Sigmoid colon (tissue), 6 donors: ENCODE measurements at regions not wholly inside any gene's neighbourhood (a gene's known extent, or its start where the extent isn't known, plus 50 kb on each side); places are given as distances from the start of the nearest gene placed in this dataset.
"Not testable (repeated sequence)": the region's sequence is repeated elsewhere in the genome, so short reads cannot be mapped to it uniquely, and the experiment has no call there.

Experiments
- DNase-seq: peaks from one replicate; pipeline ENCODE4 v3.0.0-alpha.2; 2019
- H3K27ac ChIP-seq, 4 donors: fragments of 200-600 bp; sonication (generic); one replicate each; pipeline ENCODE4 v1.5.1; 2016 to 2019; ENCODE audit warnings: mild to moderate bottlenecking in 1 of 4
- H3K27me3 ChIP-seq, 3 donors: fragments of 200-600 bp; sonication (generic); one replicate each; pipeline ENCODE4 v1.5.1; 2019; ENCODE audit warnings: mild to moderate bottlenecking in 1 of 3
- H3K36me3 ChIP-seq, 4 donors: fragments of 200-600 bp; sonication (generic); one replicate each; pipeline ENCODE4 v1.5.1; 2016 to 2019
- H3K4me1 ChIP-seq, 4 donors: fragments of 200-600 bp; sonication (generic); one replicate each; pipeline ENCODE4 v1.5.1; 2017 to 2019
- H3K4me3 ChIP-seq, 4 donors: fragments of 200-600 bp; sonication (generic); one replicate each; pipeline ENCODE4 v1.5.1; 2017 to 2019; ENCODE audit warnings: mild to moderate bottlenecking in 2 of 4, moderate library complexity in 1 of 4
- H3K9me3 ChIP-seq, 4 donors: fragments of 200-600 bp in 3 of 4; sonication (generic) in 3 of 4; one replicate each; pipeline versions ENCODE4 v1.5.1 to v1.6.1; 2013 to 2019
- EP300 ChIP-seq, 4 donors: sonication (generic); formaldehyde crosslinking; IDR thresholded peaks; one replicate each; pipeline ENCODE4 v1.6.1; 2017; ENCODE audit warnings: antibody characterized with exemption in 4 of 4
- POLR2A ChIP-seq, 2 donors: fragments of 450-650 bp; IDR thresholded peaks; one replicate each; pipeline ENCODE4 v1.6.1; 2016; ENCODE audit warnings: antibody characterized with exemption in 2 of 2, mild to moderate bottlenecking in 2 of 2, moderate library complexity in 2 of 2
- POLR2AphosphoS5 ChIP-seq, 4 donors: sonication (generic); formaldehyde crosslinking; IDR thresholded peaks; one replicate each; pipeline ENCODE4 v1.6.1; 2017; ENCODE audit warnings: antibody characterized with exemption in 4 of 4
- WGBS, 2 donors: extraction: QIAGEN DNeasy Blood & Tissue Kit; methylation state at CpG; one replicate each; pipeline ENCODE4 v1.1.7; 2013; 5-methylcytosine and 5-hydroxymethylcytosine counted together
- intact Hi-C: fragments of 100-400 bp; cut with DNase I; formaldehyde crosslinking; loops from one replicate; pipeline ENCODE4 v1.15.1; 2023
- TF ChIP-seq, protein P1 (sequence below), 4 experiments: fragments of 450-650 bp in 3 of 4; fragments of 200-600 bp in 1 of 4; IDR thresholded peaks; one replicate each; pipeline ENCODE4 v1.5.1; 2016 to 2019; ENCODE audit warnings: antibody characterized with exemption in 4 of 4, mild to moderate bottlenecking in 3 of 4, moderate library complexity in 2 of 4
- donor health status: healthy with polysubstance abuse.
- donor health status: healthy.

DNA sequence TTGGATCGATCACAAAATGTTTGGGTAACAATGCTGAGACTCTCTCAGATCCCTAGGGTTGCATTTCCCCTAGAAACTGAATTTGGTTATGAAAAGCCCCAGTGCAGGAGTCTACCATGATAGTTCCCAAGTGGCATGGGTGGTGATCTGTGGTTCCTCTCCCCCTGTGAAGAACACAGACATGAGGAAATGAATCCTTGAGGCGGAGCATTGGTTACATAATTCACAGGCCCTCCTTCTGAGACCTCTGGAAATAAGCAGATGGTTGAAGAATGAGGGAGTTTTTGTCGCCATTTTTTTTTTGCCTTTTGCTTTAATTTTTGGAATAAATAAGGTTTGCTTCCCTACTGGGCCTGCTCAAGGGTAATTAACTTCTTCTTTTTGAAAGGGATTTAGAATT lies 597.0 kb upstream of the RBFOX1 start:
- H3K4me1 ChIP-seq: no peaks in the 10 kb centered on the region
- no peak overlapping the region for H3K4me3 ChIP-seq
- no peaks in the 10 kb centered on the region for H3K36me3 ChIP-seq
- 22 to 25% methylated on average over 3 of the region's 3 CpGs for WGBS, 2 donors
- no peak overlapping the region for H3K27ac ChIP-seq
- no peaks in the 10 kb centered on the region for H3K9me3 ChIP-seq
- no peak for DNase-seq
- H3K27me3 ChIP-seq: no peaks in the 10 kb centered on the region
- intact Hi-C loops: no loop called here
- TF ChIP-seq POLR2AphosphoS5 (IDR thresholded peaks at IDR 0.05) (no peak), POLR2A (IDR thresholded peaks at IDR 0.05) (no peak), EP300 (IDR thresholded peaks at IDR 0.05) (no peak)
- TF ChIP-seq, protein P1, sequence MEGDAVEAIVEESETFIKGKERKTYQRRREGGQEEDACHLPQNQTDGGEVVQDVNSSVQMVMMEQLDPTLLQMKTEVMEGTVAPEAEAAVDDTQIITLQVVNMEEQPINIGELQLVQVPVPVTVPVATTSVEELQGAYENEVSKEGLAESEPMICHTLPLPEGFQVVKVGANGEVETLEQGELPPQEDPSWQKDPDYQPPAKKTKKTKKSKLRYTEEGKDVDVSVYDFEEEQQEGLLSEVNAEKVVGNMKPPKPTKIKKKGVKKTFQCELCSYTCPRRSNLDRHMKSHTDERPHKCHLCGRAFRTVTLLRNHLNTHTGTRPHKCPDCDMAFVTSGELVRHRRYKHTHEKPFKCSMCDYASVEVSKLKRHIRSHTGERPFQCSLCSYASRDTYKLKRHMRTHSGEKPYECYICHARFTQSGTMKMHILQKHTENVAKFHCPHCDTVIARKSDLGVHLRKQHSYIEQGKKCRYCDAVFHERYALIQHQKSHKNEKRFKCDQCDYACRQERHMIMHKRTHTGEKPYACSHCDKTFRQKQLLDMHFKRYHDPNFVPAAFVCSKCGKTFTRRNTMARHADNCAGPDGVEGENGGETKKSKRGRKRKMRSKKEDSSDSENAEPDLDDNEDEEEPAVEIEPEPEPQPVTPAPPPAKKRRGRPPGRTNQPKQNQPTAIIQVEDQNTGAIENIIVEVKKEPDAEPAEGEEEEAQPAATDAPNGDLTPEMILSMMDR (IDR thresholded peaks at IDR 0.05): no peak

DNA sequence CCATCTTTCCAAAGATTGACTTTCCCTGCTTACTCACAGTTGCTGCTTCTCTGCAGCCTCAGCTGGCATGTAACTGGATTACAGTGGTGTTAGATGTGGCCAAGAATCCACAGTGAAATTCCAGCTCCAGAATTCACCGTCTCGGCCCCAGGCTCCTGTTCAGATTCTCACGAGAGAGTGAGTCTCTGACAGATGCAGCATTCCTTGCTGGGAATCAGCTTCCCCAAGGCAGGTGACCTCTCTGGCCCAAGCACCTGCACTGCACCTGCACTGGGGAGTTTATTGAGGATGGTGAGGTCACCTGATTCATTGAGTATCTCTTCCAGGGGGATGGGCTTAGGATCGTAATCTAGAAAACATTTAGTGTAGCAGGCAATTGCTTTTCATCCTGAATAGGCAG lies 600.5 kb upstream of the RBFOX1 start:
- Histone ChIP-seq H3K9me3 (no peaks in the 10 kb centered on the region), H3K4me1 (no peaks in the 10 kb centered on the region), H3K36me3 (no peaks in the 10 kb centered on the region), H3K4me3 (no peak overlapping the region), H3K27me3 (no peaks in the 10 kb centered on the region), H3K27ac (no peak overlapping the region)
- WGBS, 2 donors: 52 to 76% methylated on average over 4 of the region's 4 CpGs
- TF ChIP-seq POLR2AphosphoS5 (IDR thresholded peaks at IDR 0.05): no peak
- TF ChIP-seq EP300 (IDR thresholded peaks at IDR 0.05): no peak
- TF ChIP-seq POLR2A (IDR thresholded peaks at IDR 0.05): no peak
- TF ChIP-seq, protein P1 (IDR thresholded peaks at IDR 0.05): no peak
- intact Hi-C loops: no loop called here
- DNase-seq: no peak

DNA sequence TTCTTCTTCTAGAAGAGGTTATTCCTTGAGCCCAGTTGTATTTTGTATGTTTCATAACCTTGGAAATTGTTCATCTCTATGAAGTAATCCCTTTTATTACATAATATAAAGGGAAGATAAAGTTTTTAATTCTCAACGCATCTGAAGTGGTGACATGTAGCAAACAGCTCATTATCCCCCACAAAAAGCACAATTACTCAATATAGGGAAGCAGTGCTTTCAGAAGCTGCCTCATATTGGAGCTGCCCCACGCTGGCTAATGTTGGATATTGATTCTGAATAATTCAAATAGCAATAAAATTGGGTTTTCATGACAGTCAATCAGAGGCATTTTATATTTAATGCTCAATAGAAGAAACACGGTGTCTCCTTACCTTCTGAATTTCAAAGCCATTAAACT lies 604.3 kb upstream of the RBFOX1 start:
- no peaks in the 10 kb centered on the region for H3K9me3 ChIP-seq
- TF ChIP-seq, protein P1 (IDR thresholded peaks at IDR 0.05): no peak
- TF ChIP-seq EP300 (IDR thresholded peaks at IDR 0.05) (no peak), POLR2AphosphoS5 (IDR thresholded peaks at IDR 0.05) (no peak), POLR2A (IDR thresholded peaks at IDR 0.05) (no peak)
- no peaks in the 10 kb centered on the region for H3K27me3 ChIP-seq
- H3K36me3 ChIP-seq: no peaks in the 10 kb centered on the region
- H3K27ac ChIP-seq: no peak overlapping the region
- no peaks in the 10 kb centered on the region for H3K4me1 ChIP-seq
- intact Hi-C loops: no loop called here
- no peak overlapping the region for H3K4me3 ChIP-seq
- no peak for DNase-seq
- 65 to 77% methylated on average over 3 of the region's 3 CpGs for WGBS, 2 donors

DNA sequence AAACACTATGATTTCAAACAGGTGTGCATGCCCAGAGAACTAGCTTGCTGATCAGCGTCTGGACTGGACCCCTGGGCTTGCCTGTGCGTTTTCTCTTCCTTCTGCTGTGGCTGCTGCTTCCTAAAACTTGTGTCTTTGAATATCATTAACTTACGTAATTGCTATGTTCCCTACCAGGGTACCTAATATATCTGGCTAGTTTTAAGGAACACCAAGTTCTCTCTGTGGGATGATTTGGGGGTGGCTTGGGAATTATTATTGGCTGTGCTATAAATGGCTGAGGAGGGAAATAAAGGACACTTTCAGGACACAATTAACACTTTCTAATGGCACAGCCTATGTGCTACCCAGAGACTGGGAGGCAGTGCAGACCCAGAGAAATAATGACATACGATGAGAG lies 606.0 kb upstream of the RBFOX1 start:
- 60 to 76% methylated on average over 4 of the region's 4 CpGs for WGBS, 2 donors
- no peak overlapping the region for H3K27ac ChIP-seq
- no peaks in the 10 kb centered on the region for H3K36me3 ChIP-seq
- TF ChIP-seq, protein P1 (IDR thresholded peaks at IDR 0.05): no peak
- TF ChIP-seq POLR2AphosphoS5 (IDR thresholded peaks at IDR 0.05) (no peak), EP300 (IDR thresholded peaks at IDR 0.05) (no peak), POLR2A (IDR thresholded peaks at IDR 0.05) (no peak)
- no peak overlapping the region for H3K4me3 ChIP-seq
- no peaks in the 10 kb centered on the region for H3K27me3 ChIP-seq
- H3K9me3 ChIP-seq: no peaks in the 10 kb centered on the region
- H3K4me1 ChIP-seq: no peaks in the 10 kb centered on the region
- DNase-seq: no peak
- intact Hi-C loops: no loop called here

DNA sequence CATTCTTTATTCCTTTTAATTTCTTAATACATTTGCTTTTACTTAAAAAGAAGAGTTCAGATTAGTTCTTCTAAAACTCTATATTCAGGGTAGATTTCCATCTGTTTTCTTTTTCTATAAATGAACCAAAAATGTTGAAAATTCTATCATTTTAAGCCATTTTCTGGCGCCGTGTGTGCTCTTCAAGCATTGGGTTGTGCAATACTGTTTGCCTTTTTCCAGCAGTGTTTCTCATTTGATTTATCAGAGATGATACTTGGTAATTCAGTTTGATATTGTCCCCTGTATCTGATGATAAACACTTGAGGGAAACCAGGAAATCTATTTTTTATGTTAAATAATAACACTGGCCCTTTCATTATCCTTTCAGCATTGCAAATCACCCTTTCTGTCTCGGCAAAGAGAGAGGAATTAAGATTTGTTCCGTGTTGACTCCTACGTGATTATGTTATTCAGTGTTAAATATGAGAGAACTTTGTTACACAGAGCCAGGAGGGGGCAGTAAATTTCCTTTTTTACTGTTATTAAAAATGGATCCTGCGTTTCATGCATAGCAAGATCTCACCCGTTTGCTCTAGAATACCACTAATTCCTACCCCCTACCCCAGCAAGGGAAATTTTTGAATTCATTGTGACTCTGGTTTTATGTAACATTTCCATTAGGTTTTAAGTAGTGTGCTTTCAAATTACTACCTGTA lies 606.9 kb upstream of the RBFOX1 start:
- Histone ChIP-seq H3K9me3 (no peaks in the 10 kb centered on the region), H3K27ac (no peak overlapping the region), H3K4me1 (no peaks in the 10 kb centered on the region), H3K27me3 (no peaks in the 10 kb centered on the region), H3K4me3 (no peak overlapping the region), H3K36me3 (no peaks in the 10 kb centered on the region)
- TF ChIP-seq EP300 (IDR thresholded peaks at IDR 0.05) (no peak), POLR2AphosphoS5 (IDR thresholded peaks at IDR 0.05) (no peak), POLR2A (IDR thresholded peaks at IDR 0.05) (no peak)
- TF ChIP-seq, protein P1 (IDR thresholded peaks at IDR 0.05): no peak
- intact Hi-C loops: no loop called here
- DNase-seq: no peak
- WGBS, 2 donors: 43 to 61% methylated on average over 7 of the region's 7 CpGs

DNA sequence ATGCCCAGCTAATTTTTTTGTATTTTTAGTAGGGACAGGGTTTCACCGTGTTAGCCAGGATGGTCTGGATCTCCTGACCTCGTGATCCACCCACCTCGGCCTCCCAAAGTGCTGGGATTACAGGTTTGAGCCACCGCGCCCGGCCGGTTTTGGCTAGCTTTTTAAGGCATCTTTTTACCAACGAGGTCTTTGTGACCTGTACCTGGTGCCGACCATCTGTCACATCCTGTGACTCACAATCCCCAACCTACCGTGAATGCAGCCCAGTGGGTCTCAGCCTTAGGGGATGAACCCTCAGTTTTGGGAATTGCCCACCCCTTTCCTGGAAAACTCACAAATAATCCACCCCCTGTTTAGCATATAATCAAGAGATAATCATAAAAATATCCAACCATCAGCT lies 607.4 kb upstream of the RBFOX1 start:
- H3K4me3 ChIP-seq, DNase-seq, intact Hi-C loops, H3K9me3 ChIP-seq, H3K4me1 ChIP-seq, H3K36me3 ChIP-seq, H3K27me3 ChIP-seq, H3K27ac ChIP-seq: not testable (repeated sequence)
- 88 to 90% methylated on average over 10 of the region's 10 CpGs for WGBS, 2 donors
